T47D (cell line): ENCODE measurements at regions not wholly inside any gene's neighbourhood (a gene's known extent, or its start where the extent isn't known, plus 50 kb on each side); places are given as distances from the start of the nearest gene placed in this dataset.
A peak's percentile ranks its signal among the peaks of the same experiment; 100 is the strongest.

ENCODE experiments used
- DNase-seq, 2 experiments: peaks; one replicate each; pipeline versions ENCODE4 v3.0.0 to v3.0.0-alpha.2; 2011 to 2012; ENCODE audit warnings: low read depth in 1 of 2, low spot score in 1 of 2
- JUND ChIP-seq: IDR thresholded peaks from 2 replicates; pipeline ENCODE4 v1.6.1; 2012; ENCODE audit warnings: low read depth
- in situ Hi-C: cut with HindIII; loops from 2 replicates; pipeline ENCODE4 v1.10.0; 2016; ENCODE audit warnings: low sequenced_read_pairs, low pct_unique_long_range_greater_than_20kb

DNA sequence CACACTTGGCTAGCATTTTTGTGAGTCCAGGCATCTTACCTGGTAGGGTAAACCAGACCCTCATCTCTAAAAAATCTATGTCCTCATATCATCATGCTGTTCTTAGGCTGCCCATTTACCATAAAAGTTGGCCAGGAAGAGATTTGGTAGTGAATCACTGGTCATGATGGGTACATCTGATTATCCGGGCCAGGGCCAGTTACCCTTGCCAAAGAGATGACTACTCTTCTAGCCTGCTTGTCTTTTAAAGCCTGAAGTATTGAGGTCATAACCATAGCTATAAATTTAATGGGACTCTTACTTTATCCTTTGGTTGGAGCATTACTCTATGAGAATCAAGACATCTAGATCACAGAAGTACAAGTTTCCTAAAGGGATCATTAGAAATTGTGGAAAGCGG is 276.8 kb downstream of the TENT5A start:
- DNase-seq = no peak
- in situ Hi-C loops = no loop called here
- no peak for TF ChIP-seq JUND

DNA sequence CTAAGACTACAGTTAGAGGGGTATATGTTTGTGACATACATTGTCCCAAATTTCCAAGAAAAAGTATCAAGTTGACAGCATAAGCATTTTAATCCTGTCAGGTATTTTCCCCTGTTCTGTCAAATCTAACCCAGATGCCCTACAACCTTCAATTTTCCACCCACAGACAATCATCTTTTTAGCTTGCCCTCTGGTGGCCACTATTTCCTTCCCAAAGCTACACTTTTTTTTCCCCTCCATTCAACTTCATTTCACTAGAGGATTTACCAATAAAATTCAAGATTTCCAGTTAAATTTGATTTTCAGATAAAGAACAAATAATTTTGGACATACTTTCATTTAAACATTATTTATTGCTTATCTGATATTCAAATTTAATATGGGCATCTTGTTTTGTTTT is 286.6 kb downstream of the TENT5A start:
- DNase-seq = peak in 1 of 2 experiments; percentile 32
- in situ Hi-C loops = no loop called here
- no peak for TF ChIP-seq JUND

DNA sequence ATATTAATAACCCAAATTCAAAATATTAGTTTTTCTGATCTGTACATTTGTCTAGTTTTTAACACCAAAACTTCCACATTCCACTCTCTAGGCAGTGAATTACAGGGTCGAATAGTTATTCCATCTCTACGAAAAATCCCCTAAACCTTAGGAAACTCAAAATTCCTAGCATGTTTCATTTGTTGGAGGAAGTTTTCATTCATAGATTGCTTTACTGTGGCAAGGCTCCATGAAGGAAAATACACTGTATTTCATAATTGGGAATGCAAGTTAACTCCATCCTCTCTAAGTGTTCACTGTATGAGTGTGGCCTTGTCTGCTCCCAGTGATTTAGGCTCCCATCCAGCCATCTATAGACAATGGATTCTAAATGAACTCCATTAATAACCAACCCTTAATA is 296.1 kb downstream of the TENT5A start:
- TF ChIP-seq JUND = no peak
- no peak for DNase-seq
- in situ Hi-C loops = no loop called here

DNA sequence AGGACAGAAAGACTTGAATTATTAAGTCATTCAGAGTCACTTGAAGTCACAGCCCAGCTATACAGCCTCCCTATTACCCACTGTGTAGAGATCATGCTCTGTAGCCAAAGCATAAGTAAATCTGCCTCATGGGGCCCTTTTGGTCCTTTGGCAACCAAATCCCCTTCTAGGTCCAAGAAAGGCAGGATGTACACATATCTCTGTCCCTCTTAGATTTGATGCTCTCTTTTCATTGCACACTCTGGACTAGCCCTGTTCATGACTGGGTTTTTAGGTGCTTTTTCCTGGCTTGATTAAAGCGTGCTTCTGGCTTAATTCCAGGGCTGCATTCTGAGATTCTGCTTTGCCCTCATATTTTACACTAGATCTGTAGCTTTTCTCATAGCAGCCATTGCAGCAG is 296.8 kb downstream of the TENT5A start:
- no peak for DNase-seq
- TF ChIP-seq JUND = no peak
- in situ Hi-C loops = no loop called here

GRCh38 chr6:81451787-81452186 is 300.7 kb downstream of the TENT5A start:
- DNase-seq = no peak
- in situ Hi-C loops = no loop called here
- TF ChIP-seq JUND = no peak

DNA sequence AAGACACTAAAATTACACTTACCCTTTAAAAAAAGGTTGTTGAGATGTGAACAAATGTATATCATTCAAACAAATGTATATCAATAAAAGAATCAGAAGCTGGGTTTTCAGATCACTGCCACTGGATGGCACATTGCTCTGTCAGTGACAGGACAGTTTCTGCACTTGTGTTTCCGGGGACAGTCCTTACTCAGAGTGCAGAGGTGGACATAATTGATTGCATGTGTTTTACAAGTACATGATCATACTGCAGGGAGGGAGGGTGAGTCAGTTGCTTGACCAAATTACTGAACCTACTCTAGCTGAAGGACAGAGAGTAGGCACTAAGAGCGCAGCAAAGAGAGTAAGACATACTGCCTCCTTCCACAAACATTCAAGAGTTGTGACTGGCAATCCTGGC is 302.3 kb downstream of the TENT5A start:
- TF ChIP-seq JUND = no peak
- DNase-seq = peak in 1 of 2 experiments; percentile 13
- in situ Hi-C loops = no loop called here

DNA sequence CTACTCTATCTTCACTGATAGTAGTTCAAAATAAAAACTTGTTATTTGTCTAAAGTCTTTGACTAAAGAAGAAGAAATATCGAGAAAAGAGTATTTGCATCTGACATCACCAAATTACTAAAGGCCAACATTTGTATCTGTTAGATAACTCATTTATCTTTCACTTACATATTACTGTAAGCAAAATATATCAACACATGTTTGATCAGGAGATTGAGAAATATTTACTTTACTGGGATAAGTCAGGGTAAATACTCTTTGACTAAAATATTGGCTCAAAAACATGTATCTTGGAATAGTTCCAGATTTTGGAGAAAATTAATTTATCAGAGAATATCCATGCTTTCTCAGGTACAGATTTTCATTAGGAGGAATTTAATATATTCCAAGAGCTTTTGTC is 306.0 kb downstream of the TENT5A start:
- TF ChIP-seq JUND = no peak
- in situ Hi-C loops = no loop called here
- no peak for DNase-seq

DNA sequence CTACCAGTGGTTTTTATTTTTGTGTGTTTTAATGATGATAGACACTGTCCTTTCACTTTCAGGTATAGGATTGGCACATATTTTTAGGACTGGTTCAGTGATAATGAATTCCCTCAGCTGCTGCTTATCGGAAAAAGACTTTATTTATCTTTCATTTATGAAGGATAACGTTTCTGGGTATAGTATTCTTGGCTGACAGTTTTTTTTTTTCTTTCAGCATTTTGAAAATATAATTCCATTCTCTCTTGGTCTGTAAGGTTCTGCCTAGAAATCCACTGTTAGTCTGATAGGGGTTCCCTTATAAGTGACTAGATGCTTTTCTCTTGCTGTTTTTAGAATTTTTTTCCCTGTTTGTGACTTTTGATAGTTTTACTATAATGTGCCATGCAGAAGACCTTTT is 313.1 kb downstream of the TENT5A start:
- in situ Hi-C loops = no loop called here
- no peak for TF ChIP-seq JUND

GRCh38 chr6:81436990-81437389 is 315.5 kb downstream of the TENT5A start:
- in situ Hi-C loops = no loop called here
- no peak for TF ChIP-seq JUND
- DNase-seq = no peak

More for the DNA sequence above, 313.1 kb downstream of the TENT5A start:
- DNase-seq = no peak

DNA sequence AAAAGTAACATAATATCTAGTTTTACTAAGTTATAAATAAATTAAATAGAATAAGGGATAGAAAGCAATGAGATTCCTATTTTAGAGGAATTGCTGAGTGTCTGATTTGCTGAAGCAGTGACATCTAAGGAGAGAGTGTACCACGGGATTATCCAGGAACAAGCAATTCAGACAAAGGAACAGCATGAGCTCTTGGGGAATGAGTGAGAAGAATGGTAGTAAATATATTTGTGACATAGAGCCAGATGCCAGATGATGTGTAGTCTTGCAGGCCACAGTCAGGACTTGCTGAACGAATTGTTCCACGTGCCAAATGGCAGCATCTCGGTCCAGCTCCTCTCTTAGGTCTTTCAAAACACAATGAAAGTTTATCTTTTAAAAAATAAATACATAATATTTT is 339.2 kb downstream of the TENT5A start:
- in situ Hi-C loops = no loop called here
- no peak for DNase-seq
- TF ChIP-seq JUND = no peak

DNA sequence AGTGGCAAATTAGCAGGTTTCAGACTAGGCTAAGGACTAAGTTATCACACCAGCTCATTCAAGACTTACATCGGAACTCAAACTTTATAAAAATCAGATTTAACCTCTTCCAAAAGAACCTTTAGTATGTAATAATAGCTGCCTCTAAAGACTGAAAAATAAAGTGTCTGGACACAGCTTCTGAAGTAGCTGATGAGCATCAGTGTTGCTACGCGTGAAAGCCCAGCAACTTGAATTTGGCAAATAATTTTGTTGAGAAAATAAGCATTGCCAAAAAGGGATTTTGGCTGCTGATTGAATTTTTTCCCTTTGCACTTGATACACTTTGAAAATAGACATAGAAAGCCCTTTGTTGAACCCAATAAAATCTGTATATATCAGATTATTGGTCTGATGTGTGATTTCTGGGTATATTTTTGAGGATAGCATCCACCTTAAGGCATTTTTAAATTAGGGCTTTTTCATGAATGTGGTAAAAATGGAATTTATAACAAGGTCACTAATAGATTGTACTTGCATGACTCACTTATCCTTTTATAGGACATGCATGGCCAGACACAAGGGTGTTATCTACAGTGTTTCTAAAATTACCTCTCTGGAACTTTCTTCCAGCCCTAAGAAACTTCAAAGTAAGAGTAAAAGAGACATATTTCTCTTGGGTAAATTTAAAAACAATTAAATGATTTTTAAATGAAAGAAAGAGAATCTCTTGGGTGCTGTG is 350.4 kb downstream of the TENT5A start:
- no peak for TF ChIP-seq JUND
- in situ Hi-C loops = no loop called here
- no peak for DNase-seq

DNA sequence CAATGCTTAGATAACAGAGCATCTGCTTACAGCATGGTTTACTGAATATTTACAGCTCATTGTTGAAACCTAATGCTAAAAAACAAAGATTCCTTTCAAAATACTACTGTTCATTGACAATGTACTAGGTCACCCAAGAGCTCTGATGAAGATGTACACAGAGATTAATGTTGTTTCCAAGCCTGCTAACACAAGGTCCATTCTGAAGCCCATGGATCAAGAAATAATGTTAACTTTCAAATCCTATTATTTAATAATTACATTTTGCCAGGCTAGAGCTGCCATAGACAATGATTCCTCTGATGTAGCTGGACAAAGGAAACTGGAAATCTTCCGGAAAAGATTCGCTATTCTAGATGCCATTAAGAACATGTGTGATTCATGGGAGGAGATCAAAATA is 355.6 kb downstream of the TENT5A start:
- in situ Hi-C loops = no loop called here
- TF ChIP-seq JUND = no peak

GRCh38 chr6:81387163-81387562 is 365.3 kb downstream of the TENT5A start:
- in situ Hi-C loops = no loop called here
- TF ChIP-seq JUND = no peak
- no peak for DNase-seq

More for the DNA sequence above, 355.6 kb downstream of the TENT5A start:
- DNase-seq = no peak

DNA sequence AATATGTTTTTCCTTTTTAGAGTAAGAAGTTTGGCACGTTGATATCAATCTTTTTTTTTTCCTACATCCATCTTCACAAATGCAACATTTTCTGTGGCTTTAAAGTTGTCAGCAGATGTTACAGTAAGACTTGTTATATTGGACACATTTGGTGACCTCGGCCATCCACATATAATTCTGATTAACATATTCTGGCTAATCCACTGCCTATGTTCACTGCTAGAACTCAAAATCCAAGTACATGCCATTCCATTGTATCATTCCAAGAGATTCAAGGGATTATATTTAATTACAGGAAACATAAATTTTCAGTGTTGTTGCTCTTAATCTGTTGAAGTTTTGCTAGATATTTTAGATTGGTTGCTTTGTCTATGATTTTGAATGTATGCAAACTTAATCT is 367.6 kb downstream of the TENT5A start:
- no peak for TF ChIP-seq JUND
- in situ Hi-C loops = no loop called here
- no peak for DNase-seq
